HEK293 (cell line): ENCODE measurements at regions not wholly inside any gene's neighbourhood (a gene's known extent, or its start where the extent isn't known, plus 50 kb on each side); places are given as distances from the start of the nearest gene placed in this dataset.

ENCODE experiments used
- CTCF ChIP-seq: fragments of 450-650 bp; formaldehyde crosslinking; IDR thresholded peaks from 2 replicates; pipeline ENCODE4 v1.5.1; 2016; ENCODE audit warnings: missing biosample characterization, missing genetic modification characterization
- TCF7L2 ChIP-seq: IDR thresholded peaks from 2 replicates; pipeline ENCODE4 v1.6.1; 2011; ENCODE audit warnings: low read depth, mild to moderate bottlenecking, inconsistent platforms, low read length, moderate library complexity, borderline replicate concordance
- ZNF121 ChIP-seq: fragments of 450-650 bp; formaldehyde crosslinking; IDR thresholded peaks from 2 replicates; pipeline ENCODE4 v1.5.1; 2016; ENCODE audit warnings: missing biosample characterization, missing genetic modification characterization
- ZNF449 ChIP-seq: fragments of 450-650 bp; formaldehyde crosslinking; IDR thresholded peaks from 2 replicates; pipeline ENCODE4 v1.5.1; 2017; ENCODE audit warnings: missing biosample characterization, mild to moderate bottlenecking, missing genetic modification characterization, moderate library complexity

DNA sequence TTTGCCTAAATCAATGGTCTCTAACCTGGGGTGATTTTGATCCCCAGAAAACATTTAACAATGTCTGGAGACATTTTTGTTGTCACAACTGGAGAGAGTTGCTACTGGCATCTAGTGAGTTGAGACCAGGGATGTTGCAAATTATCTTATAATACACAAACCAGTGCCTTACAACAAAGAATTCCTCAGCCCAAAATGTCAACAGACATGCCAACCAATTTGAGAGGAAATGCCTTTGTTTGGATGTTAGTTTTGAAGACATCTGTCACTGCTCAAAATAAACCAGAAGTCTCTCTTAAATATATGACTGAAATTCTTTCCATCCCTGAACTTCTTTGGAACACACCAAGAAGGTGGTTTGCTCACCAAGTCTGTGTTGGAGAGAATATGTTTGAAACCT is 336.9 kb upstream of the ATP2B1 start:
- TF ChIP-seq ZNF449 (no peak), CTCF (tag by site-specific recombination) (no peak), TCF7L2 (no peak), ZNF121 (tag by site-specific recombination) (no peak)
